LNCaP clone FGC (cell line): ENCODE measurements at regions not wholly inside any gene's neighbourhood (a gene's known extent, or its start where the extent isn't known, plus 50 kb on each side); places are given as distances from the start of the nearest gene placed in this dataset.

Source experiments
- DNase-seq: peaks from one replicate; pipeline ENCODE4 v3.0.0-alpha.2; 2011; ENCODE audit warnings: low read depth
- H3K4me3 ChIP-seq: 2 replicates; pipeline ENCODE4 v1.5.1; 2011; ENCODE audit warnings: mild to moderate bottlenecking, low read depth, low read length, control low read depth
- CTCF ChIP-seq: IDR thresholded peaks from 2 replicates; pipeline ENCODE4 v1.5.1; 2012; ENCODE audit warnings: mild to moderate bottlenecking; ENCODE audit not compliant: control insufficient read depth, insufficient read depth; ENCODE audit errors: extremely low read depth

- no peak for DNase-seq
- no peak overlapping the region for H3K4me3 ChIP-seq
- TF ChIP-seq CTCF: no peak
Measured at GRCh38 chr5:28877050-28877449, 1838.7 kb upstream of the CDH9 start.

GRCh38 chr5:28864006-28864405, 1825.6 kb upstream of the CDH9 start:
- H3K4me3 ChIP-seq: no peak overlapping the region
- no peak for TF ChIP-seq CTCF
- DNase-seq: no peak

- H3K4me3 ChIP-seq: no peak overlapping the region
- DNase-seq: peak; percentile 67
- TF ChIP-seq CTCF: no peak
Measured at GRCh38 chr5:28862860-28863196, 1824.4 kb upstream of the CDH9 start.

- no peak for TF ChIP-seq CTCF
- no peak for DNase-seq
- H3K4me3 ChIP-seq: no peak overlapping the region
Measured at GRCh38 chr5:28862137-28862859, 1823.9 kb upstream of the CDH9 start.

GRCh38 chr5:28855626-28856025, 1817.2 kb upstream of the CDH9 start:
- no peak for DNase-seq
- no peak overlapping the region for H3K4me3 ChIP-seq
- TF ChIP-seq CTCF: no peak

GRCh38 chr5:28850320-28850921, 1812.0 kb upstream of the CDH9 start:
- no peak for TF ChIP-seq CTCF
- no peak for DNase-seq
- H3K4me3 ChIP-seq: no peak overlapping the region

GRCh38 chr5:28831042-28831441, 1792.7 kb upstream of the CDH9 start:
- DNase-seq: no peak
- no peak overlapping the region for H3K4me3 ChIP-seq
- no peak for TF ChIP-seq CTCF
